ENCODE measurements at regions not wholly inside any gene's neighbourhood (a gene's known extent, or its start where the extent isn't known, plus 50 kb on each side); places are given as distances from the start of the nearest gene placed in this dataset.
"Not testable (repeated sequence)": the region's sequence is repeated elsewhere in the genome, so short reads cannot be mapped to it uniquely, and the experiment has no call there.

DNA sequence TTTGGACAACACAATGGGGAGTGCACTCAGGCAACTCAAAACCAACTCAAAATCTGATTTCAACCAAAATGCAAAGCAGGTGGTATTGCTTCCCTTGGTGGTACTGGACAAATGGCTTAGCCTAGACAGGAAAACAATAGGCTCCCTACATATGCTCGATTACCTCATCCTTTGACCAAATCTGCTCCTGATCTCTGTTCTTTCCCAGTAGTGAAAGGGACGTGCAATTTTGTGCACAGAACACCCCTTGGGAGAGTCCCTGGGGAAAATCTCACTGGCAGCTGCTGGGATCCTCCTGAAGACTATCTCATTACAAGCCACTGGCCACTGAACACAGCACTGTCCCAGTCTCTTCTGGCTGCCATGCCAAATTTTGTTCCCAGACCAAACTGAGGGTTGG is 149.2 kb upstream of the VSTM2A start:
- no peak for DNase-seq (ENCODE audit: low read depth)

DNA sequence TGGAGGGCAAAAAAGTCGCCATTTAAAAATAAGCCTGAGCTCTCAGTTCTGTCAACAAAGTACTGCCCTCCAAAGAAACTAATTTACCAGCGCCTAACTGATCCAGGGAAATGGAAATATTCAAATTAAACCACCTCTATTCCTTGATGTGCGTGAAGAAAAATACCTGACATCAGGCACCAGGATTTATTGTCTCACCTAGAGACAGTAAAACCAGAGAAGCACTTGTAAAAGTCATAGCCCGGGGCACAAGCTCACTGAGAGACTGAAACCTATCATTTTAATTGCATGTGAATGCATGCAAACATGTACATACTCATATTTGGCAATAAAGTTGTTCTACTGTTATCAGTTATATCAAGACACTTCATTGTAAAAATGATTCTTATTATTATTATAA is 147.3 kb upstream of the VSTM2A start:
- no peak for DNase-seq (ENCODE audit: low read depth)

DNA sequence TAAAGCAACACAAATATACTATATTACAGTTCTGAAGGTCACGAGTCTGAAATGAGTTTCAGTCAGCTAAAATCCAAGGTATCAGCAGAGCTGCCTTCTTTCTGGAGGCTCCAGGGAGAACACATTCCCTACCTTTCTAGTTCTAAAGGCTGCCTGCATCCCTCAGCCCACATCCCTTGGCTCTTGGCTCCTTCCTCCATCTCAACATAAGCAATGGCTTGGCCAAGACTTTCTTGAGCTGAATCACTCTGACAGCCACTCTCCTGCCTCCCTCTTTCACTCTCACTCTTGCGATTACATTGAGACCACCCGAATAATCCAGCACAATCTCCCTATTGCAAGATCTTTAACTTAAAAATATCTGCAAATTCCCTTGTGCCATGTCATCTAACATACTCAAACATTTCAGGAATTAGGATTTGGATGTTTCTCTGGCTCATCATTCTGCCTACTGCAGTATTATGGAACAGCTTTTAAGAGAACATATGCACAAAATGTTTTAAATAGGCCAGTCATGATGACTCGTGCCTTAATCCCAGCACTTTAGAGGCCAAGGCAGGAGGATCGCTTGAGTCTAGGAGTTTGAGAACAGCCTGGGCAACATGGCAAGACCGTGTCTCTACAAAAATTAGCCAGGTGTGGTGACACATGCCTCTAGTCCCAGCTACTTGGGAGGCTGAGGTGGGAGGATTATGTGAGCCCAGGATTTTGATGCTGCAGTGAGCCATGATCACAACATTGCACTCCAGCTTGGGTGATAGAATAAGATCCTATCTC is 144.2 kb upstream of the VSTM2A start:
- no peak for DNase-seq (ENCODE audit: low read depth)

DNA sequence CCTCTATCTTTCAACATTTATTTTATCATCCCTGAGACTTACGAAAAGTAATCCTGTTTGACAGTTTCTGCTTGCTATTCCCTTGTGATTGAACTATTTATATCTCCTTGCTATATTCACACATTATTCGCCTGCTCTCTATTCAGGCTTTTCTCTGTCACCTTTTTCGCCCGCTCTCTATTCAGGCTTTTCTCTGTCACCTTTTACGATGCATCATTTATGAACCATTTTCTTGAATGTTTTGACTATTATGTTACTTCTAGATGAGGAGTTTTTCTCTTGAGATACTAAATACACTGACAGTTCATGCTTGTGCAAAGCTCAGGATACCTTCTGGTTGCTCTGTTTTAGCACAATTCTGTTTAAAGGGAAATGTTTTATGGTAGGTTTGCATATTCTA is 143.3 kb upstream of the VSTM2A start:
- no peak for DNase-seq (ENCODE audit: low read depth)

DNA sequence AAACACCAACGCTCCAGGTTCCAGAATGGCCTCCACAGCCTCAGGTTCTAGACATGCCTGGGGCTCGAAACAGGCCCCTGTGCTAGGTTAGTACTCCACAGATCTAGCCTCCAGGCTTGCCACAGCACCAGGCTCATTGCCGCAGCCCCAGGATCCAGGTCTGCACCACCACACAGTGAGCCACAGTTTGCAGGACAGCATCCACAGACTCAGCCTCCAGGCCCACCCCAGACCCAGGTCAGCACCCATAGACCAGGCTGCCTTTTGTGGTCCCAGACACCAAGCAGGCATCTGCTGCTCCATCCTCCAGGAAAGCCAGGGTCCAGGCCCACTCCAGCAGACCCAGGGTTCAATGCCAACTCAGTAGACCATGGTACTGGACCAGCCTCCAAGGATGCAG is 132.3 kb upstream of the VSTM2A start:
- no peak for DNase-seq (ENCODE audit: low read depth)

DNA sequence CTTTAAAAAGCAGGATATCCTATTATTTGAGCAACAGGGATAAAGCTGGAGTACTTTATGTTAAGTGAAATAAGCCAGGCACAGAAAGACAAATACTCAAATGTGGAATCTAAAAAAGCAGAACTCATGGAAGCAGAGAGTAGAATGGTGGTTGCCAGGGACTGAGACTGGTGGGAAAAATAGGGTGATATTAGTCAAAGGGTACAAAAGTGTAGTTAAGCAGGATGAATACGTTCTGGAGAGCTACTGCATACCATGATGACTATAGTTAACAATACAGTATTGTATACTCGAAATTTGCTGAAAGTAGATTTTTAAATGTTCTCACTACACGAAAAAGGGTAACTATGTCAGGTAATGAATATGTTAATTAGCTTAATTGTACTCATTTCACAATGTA is 125.5 kb upstream of the VSTM2A start:
- no peak for DNase-seq (ENCODE audit: low read depth)

DNA sequence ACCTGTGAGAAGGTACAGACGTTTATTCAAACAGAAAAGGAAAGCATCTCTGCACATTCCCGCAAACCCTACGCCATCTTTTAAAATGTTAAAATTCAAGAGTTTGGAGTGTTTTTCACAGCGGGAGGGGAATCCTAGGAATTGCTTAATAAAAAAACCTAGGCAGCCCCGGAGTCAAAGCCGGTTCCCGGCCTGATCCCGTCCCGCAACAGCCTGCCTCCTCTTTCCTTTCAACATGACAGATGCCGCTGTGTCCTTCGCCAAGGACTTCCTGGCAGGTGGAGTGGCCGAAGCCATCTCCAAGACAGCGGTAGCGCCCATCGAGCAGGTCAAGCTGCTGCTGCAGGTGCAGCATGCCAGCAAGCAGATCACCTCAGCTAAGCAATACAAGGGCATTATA is 123.0 kb upstream of the VSTM2A start:
- no peak for DNase-seq (ENCODE audit: low read depth)

DNA sequence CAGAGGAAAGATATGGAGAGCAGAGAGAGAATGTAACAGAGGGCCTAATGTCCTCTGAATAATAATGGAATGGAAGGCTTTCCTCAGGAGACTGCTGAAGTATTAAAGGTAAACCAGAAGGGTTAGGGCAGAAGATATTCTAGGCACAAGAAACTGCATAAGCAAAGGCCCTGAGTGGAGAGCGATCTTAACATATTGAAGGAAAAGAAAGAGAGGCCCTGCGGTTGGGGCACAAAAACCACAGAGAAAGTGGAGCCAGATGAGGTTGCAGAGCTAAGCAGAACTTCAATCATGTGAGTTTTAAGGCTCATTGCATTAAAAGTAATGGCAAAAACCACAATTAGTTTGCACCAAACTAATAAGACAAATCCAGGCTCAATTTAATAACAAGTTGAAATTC is 115.8 kb upstream of the VSTM2A start:
- DNase-seq (ENCODE audit: low read depth): no peak

DNA sequence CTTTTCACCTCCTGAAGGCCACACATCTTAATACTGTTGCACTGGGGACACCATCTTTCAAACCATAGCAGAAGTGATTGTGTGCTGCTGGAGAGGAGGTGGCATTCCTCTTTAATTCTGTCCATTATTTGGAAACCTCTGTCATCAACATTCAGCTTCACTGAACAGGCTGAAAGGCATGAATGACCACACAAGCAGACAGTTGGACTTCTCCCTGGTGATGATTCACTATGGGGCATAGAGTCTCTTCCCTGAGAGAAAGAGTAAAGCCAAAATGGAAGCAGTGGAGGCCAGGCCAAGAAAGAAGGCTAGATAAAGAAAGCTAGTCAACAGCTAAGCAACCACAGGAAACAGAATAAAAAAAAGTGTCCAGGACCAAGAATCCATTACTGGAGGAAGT is 113.1 kb upstream of the VSTM2A start:
- no peak for DNase-seq (ENCODE audit: low read depth)

DNA sequence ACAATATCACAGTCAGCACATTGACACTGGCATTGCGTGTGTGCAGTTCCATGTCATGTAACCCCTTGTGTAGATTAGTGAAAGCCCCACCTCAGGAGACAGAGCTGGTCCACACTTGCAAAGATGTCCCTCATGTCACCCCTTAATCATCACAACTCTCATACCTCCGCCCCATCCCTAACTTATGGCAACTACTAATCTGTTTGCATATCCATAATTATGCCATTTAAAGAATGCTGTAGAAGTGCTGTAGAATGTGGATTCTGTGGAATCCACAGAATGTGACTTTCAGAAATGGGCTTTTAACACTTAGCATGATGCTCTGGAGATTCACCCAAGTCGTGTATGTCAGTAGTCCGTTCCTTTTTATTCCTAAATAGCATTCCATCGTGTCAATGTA is 102.8 kb upstream of the VSTM2A start:
- DNase-seq (ENCODE audit: low read depth): no peak

DNA sequence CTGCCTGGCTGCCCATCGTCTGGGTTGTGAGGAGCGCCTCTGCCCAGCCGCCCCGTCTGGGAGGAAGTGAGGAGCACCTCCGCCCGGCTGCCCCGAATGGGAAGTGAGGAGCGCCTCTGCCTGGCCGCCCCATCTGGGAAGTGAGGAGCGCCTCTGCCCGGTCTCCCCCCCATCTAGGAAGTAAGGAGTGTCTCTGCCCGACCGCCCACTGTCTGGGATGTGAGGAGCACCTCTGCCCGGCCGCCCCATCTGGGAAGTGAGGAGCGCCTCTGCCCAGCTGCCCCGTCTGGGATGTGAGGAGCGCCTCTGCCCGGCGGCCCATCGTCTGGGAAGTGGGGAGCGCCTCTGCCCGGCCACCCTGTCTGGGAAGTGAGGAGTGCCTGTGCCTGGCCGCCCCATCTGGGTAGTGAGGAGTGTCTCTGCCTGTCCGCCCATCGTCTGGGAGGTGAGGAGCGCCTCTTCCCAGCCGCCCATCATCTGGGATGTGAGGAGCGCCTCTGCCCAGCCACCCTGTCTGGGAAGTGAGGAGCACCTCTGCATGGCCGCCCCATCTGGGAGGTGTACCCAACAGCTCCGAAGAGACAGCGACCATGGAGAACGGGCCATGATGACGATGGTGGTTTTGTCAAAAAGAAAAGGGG is 98.0 kb upstream of the VSTM2A start:
- DNase-seq (ENCODE audit: low read depth): not testable (repeated sequence)

DNA sequence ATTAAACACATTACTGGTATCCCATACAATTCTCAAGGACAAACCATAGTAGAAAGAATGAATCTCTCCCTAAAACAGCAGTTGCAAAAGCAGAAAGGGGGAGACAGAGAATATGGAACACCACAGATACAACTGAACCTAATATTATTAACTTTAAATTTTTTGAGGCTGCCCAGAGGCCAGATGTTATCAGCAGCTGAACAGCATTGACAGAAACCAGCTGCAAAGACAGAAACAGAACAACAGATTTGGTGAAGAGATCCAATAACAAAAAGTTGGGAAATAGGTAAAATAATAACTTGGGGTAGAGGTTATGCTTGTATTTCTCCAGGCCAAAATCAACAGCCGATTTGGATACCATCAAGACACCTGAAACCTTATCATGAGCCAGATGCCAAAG is 89.0 kb upstream of the VSTM2A start:
- DNase-seq (ENCODE audit: low read depth): not testable (repeated sequence)

DNA sequence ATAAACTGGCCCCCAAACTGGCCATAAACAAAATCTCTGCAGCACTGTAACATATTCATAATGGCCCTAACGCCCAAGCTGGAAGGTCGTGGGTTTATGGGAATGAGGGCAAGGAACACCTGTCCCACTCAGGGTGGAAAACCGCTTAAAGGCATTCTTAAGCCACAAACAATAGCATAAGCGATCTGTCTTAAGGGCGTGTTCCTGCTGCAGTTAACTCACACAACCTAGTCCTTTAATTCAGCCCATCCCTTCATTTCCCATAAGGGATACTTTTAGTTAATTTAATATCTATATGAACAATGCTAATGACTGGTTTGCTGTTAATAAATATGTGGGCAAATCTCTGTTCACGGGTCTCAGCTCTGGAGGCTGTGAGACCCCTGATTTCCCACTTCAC is 87.5 kb upstream of the VSTM2A start:
- not testable (repeated sequence) for DNase-seq (ENCODE audit: low read depth)

DNA sequence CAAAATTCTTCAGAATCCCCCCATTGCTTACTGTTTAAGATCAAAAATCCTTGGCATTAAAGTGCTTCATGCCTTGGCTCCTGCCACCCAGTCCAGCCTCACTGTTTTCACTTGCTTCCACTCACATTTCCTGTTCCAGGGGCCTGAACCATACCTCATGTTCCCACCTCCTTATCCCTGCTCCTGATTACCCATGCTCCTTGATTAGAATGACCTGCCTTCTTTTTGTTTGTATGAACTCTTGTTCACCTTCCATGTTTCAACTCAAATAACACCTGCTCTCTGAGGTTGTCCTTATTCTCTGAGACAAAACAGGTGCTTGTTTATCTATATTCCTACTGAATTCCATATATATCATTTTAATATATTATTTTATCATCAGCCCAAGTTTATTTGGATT is 77.1 kb upstream of the VSTM2A start:
- DNase-seq (ENCODE audit: low read depth): no peak

DNA sequence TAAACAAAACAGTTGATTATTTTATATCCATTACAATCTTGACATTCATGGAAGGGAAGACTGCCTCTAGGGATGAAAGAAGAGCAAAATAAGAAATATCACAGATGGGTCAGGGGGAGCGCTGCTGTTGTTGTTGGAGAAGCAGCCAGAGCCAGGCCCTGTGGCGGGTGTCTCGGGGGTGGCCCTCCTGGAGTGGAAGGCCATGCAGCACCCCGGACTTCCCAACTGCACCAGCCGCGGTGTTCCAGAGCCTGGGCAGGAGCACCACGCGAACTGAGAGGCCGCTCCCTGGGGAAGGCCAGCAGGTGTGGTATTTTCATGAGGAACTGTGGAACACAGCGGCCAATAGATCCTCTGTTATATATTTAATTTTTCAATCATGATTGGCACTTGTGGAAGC is 72.4 kb upstream of the VSTM2A start:
- no peak for DNase-seq (ENCODE audit: low read depth)

DNA sequence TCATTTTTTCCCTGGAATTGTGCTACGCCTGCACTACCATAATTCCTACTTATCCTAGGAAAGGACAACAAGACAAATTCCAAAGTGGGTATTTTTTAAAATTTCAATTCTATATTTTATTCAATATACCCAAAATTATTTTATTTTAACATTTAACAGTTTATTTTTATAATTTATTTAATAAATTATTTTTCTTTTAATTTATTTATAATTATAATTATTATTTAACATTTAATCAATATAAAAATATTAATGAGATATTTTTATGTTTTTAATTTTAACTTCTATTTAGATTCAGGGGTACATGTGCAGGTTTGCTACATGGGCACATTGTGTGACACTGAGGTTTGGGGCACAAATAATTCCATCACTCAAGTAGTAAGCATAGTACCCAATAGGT is 65.6 kb upstream of the VSTM2A start:
- no peak for DNase-seq (ENCODE audit: low read depth)

DNA sequence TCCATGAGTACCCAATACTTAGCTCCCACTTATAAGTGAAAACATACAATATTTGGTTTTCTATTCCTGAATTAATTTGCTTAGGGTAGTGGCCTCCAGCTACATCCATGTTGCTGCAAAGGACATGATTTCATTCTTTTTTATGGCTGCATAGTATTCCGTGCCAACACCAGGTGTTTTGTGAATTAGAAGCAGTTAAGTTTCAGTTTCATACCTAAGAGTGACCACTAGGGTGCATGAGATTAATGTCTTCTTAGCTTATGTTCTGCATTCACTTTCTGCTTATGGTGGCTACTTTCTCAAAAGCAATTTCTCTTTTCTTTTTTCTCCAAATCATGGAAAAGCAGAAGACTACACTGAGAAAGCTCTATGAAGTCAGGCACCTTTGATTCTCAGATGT is 65.1 kb upstream of the VSTM2A start:
- no peak for DNase-seq (ENCODE audit: low read depth)

DNA sequence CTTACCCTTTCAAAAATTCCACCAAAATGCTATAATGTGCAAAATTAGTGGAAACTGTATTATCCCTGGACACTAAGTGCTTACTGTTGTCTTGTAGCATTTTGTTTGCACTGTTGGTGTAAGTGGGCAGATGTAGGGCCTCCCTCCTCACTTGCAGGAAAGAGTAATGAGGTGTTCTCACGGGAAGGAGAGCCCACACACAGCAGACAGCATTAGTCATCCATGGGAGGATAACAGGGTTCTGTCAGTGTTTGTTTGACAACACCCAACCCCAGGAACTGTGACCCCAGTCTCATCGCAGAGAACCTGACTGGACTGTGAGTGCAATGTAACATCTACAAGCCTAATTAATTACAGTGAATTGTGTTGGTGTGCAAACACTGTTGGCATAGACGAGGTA is 58.7 kb upstream of the VSTM2A start:
- no peak for DNase-seq (ENCODE audit: low read depth)

DNA sequence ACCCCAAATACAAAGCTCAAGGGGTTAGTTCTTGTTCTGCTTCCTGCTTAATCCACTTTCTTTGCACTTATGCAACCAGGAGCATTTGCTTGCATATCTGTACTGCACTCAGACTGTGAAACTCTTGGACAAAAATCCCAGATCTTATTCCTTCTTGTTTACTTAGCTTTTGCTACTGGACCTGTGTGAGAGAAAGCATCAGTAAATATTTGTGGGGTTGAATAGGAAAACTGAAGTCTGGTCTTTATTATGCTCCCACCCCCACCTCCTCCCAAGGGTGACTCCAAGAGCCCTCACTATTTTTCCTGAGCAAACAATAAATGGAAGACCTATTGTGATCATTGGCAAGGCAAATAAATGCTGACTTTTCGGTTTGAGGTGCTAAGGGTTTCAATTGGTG is 57.1 kb upstream of the VSTM2A start:
- no peak for DNase-seq (ENCODE audit: low read depth)

Data from fibroblast of gingiva (primary cell).